HG02759 (cell line): ENCODE measurements at regions not wholly inside any gene's neighbourhood (a gene's known extent, or its start where the extent isn't known, plus 50 kb on each side); places are given as distances from the start of the nearest gene placed in this dataset.

Experiments
- ATAC-seq: cut with Tn5 transposase; IDR thresholded peaks from one replicate; pipeline ENCODE4 v1.9.1; 2021; ENCODE audit warnings: mild to moderate bottlenecking, moderate library complexity; ENCODE audit not compliant: unreplicated experiment

GRCh38 chr13:77480066-77480465 lies 55.4 kb upstream of the SCEL start:
- ATAC-seq, result no peak

GRCh38 chr13:77479326-77479725 lies 56.2 kb upstream of the SCEL start:
- ATAC-seq, result no peak

- no peak for ATAC-seq
Observed at GRCh38 chr13:77477299-77477848, 58.1 kb upstream of the SCEL start.

GRCh38 chr13:77476456-77476855 lies 59.0 kb upstream of the SCEL start:
- no peak for ATAC-seq

- no peak for ATAC-seq
Observed at GRCh38 chr13:77475345-77476084, 60.0 kb upstream of the SCEL start.

- ATAC-seq, result no peak
Observed at GRCh38 chr13:77470986-77471385, 64.5 kb upstream of the SCEL start.

GRCh38 chr13:77466753-77467422 lies 68.6 kb upstream of the SCEL start:
- no peak for ATAC-seq

- no peak for ATAC-seq
Observed at GRCh38 chr13:77465603-77466195, 69.8 kb upstream of the SCEL start.

- peak; percentile 92 for ATAC-seq
Observed at GRCh38 chr13:77460195-77460594, 75.3 kb upstream of the SCEL start.

- no peak for ATAC-seq
Observed at GRCh38 chr13:77459592-77459991, 75.9 kb upstream of the SCEL start.

- ATAC-seq, result no peak
Observed at GRCh38 chr13:77458736-77459135, 76.8 kb upstream of the SCEL start.

GRCh38 chr13:77457966-77458365 lies 77.5 kb upstream of the SCEL start:
- ATAC-seq, result no peak

GRCh38 chr13:77456271-77456670 lies 79.2 kb upstream of the SCEL start:
- ATAC-seq, result no peak

- no peak for ATAC-seq
Observed at GRCh38 chr13:77449265-77449664, 86.2 kb upstream of the SCEL start.

GRCh38 chr13:77448689-77449088 lies 86.8 kb upstream of the SCEL start:
- ATAC-seq, result peak; percentile 78

GRCh38 chr13:77443511-77443910 lies 92.0 kb upstream of the SCEL start:
- ATAC-seq, result no peak

- ATAC-seq, result no peak
Observed at GRCh38 chr13:77437267-77437666, 98.2 kb upstream of the SCEL start.

GRCh38 chr13:77434289-77434688 lies 101.2 kb upstream of the SCEL start:
- ATAC-seq, result no peak

- no peak for ATAC-seq
Observed at GRCh38 chr13:77431449-77431848, 104.1 kb upstream of the SCEL start.

GRCh38 chr13:77430377-77430951 lies 103.6 kb upstream of the MYCBP2 start:
- ATAC-seq, result peak; percentile 44

GRCh38 chr13:77429320-77430142 lies 102.6 kb upstream of the MYCBP2 start:
- ATAC-seq, result peak; percentile 71
